MCF 10A (cell line): ENCODE measurements at regions not wholly inside any gene's neighbourhood (a gene's known extent, or its start where the extent isn't known, plus 50 kb on each side); places are given as distances from the start of the nearest gene placed in this dataset.
"Not testable (repeated sequence)": the region's sequence is repeated elsewhere in the genome, so short reads cannot be mapped to it uniquely, and the experiment has no call there.

Source experiments
- BruUV-seq: library from RNA; stranded (reverse); fragments of 400-500 nt; replicated peaks from 2 replicates; lab custom pipeline; 2021; lab: Mats Ljungman, UMichigan
- CTCF ChIA-PET: fragments of 300-600 bp; sonication (Branson Sonifier 250); formaldehyde crosslinking; extraction: SDS; loops from one replicate; lab custom pipeline; 2021; ENCODE audit warnings: antibody characterized with exemption, inconsistent platforms; lab: Yijun Ruan, JAX
- POLR2A ChIA-PET: fragments of 300-600, 350-650 bp; sonication (Branson Sonifier 250); formaldehyde crosslinking; extraction: SDS; loops from one replicate; lab custom pipeline; 2020; ENCODE audit warnings: antibody characterized with exemption, inconsistent platforms; lab: Yijun Ruan, JAX
- DNase-seq: peaks from one replicate; pipeline ENCODE4 v3.0.0-alpha.2; 2018; ENCODE audit not compliant: unreplicated experiment
- H3K27ac Mint-ChIP-seq: one replicate; pipeline ENCODE4 v1.8.0; 2022; ENCODE audit warnings: mild to moderate bottlenecking, low read depth, mixed read lengths; ENCODE audit not compliant: unreplicated experiment
- H3K27me3 Mint-ChIP-seq: one replicate; pipeline ENCODE4 v1.8.0; 2022; ENCODE audit warnings: mixed read lengths; ENCODE audit not compliant: insufficient read depth, unreplicated experiment
- H3K36me3 Mint-ChIP-seq: one replicate; pipeline ENCODE4 v1.8.0; 2022; ENCODE audit warnings: mild to moderate bottlenecking, moderate library complexity, mixed read lengths; ENCODE audit not compliant: insufficient read depth, unreplicated experiment
- H3K4me1 Mint-ChIP-seq: one replicate; pipeline ENCODE4 v1.8.0; 2022; ENCODE audit warnings: mixed read lengths; ENCODE audit not compliant: insufficient read depth, unreplicated experiment
- H3K4me3 Mint-ChIP-seq: one replicate; pipeline ENCODE4 v1.8.0; 2022; ENCODE audit warnings: mild to moderate bottlenecking, moderate library complexity, mixed read lengths; ENCODE audit not compliant: unreplicated experiment
- H3K9me3 Mint-ChIP-seq: one replicate; pipeline ENCODE4 v1.8.0; 2022; ENCODE audit warnings: mixed read lengths; ENCODE audit not compliant: unreplicated experiment
- intact Hi-C: fragments of 100-400 bp; cut with micrococcal nuclease; formaldehyde crosslinking; loops from 2 replicates; pipeline ENCODE4 v1.14.1; 2022

DNA sequence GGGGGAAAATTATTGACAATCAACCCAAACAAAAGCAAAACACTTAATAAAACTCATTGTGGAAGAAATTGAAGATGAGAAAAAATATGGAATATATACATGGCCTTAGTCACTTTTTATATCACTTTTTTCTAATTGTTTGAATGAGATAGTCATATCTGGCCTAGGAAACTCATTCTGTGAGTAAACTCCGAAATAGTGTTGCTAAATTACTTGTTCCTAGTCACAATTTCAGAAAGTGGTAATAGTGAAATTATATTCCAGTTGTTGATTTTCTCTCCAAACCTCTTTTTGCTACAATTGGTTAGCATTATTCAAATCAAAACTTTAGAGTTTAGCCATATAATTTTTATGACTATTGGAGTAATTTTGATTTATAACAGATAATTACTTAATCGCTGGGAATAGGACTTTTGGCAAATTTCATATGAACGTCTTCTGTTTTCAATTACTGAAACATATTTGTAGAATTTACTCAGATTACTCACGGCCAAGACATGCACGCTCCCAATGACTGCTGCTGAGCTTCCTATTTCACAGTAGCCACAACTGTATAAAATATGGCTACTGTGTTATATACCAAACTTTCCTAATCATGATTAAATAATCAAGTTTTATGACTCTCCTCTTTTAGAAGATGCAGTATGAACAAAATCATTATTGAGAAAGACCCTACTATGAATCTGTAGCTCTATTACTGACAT lies 199.7 kb upstream of the ZNF322 start:
- H3K36me3 Mint-ChIP-seq, H3K4me1 Mint-ChIP-seq, POLR2A ChIA-PET, H3K27ac Mint-ChIP-seq, H3K4me3 Mint-ChIP-seq, BruUV-seq, intact Hi-C loops, H3K9me3 Mint-ChIP-seq, DNase-seq, H3K27me3 Mint-ChIP-seq, CTCF ChIA-PET: not testable (repeated sequence)

DNA sequence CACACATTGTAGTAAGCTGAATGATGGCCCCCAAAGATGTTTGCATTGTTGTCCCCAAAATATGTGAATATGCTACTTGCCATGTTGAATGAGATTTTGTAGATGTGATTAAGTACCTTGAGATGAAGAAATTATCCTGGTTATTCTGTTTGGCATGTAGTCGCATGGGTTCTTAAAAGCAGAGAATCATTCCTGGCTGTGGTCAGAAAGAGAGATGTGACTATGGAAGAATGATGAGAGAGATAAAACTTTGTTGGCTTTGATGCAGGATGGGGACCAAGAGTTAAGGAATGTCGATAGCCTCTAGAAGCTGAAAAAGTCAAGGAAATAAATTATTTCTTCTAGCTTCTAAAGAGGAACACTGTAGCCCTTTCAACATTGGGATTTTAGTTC lies 200.2 kb upstream of the ZNF322 start:
- H3K9me3 Mint-ChIP-seq, H3K27me3 Mint-ChIP-seq, H3K27ac Mint-ChIP-seq, CTCF ChIA-PET, DNase-seq, POLR2A ChIA-PET, H3K36me3 Mint-ChIP-seq, BruUV-seq, H3K4me3 Mint-ChIP-seq, intact Hi-C loops, H3K4me1 Mint-ChIP-seq: not testable (repeated sequence)

DNA sequence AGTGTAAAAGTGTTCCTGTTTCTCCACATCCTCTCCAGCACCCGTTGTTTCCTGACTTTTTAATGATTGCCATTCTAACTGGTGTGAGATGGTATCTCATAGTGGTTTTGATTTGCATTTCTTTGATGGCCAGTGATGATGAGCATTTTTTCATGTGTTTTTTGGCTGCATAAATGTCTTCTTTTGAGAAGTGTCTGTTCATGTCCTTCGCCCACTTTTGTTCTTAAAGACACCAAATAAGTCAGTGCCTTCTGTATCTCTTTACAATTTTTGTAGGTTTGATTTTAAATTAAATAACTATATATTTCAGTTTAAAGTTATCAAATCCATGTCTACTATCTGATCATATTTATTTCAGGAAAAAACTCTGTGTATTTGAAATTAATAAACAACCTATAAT lies 202.4 kb upstream of the ZNF322 start:
- H3K36me3 Mint-ChIP-seq, CTCF ChIA-PET, H3K9me3 Mint-ChIP-seq, POLR2A ChIA-PET, DNase-seq, H3K4me3 Mint-ChIP-seq, H3K27ac Mint-ChIP-seq, intact Hi-C loops, H3K27me3 Mint-ChIP-seq, H3K4me1 Mint-ChIP-seq, BruUV-seq: not testable (repeated sequence)

DNA sequence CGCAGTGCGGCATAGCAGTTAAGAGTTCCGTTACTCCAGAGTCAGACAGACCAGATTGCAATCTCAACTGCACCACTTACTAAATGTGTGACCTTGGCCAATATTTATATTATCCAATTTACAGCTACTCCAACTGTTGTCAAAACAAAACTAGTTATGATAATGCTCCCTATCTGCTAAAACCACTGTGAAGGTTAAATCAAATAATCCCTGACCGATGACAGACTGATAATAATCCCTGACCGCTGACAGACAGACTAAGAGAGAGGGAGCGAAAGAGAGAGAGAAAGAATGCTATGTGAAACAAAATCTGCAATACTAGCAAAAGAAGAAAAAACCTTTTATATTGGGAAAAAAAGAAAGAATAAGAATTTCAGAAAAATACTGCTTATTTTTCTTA lies 204.1 kb upstream of the ZNF322 start:
- H3K36me3 Mint-ChIP-seq, DNase-seq, H3K4me1 Mint-ChIP-seq, H3K4me3 Mint-ChIP-seq, POLR2A ChIA-PET, H3K27ac Mint-ChIP-seq, H3K27me3 Mint-ChIP-seq, CTCF ChIA-PET, BruUV-seq, H3K9me3 Mint-ChIP-seq, intact Hi-C loops: not testable (repeated sequence)

DNA sequence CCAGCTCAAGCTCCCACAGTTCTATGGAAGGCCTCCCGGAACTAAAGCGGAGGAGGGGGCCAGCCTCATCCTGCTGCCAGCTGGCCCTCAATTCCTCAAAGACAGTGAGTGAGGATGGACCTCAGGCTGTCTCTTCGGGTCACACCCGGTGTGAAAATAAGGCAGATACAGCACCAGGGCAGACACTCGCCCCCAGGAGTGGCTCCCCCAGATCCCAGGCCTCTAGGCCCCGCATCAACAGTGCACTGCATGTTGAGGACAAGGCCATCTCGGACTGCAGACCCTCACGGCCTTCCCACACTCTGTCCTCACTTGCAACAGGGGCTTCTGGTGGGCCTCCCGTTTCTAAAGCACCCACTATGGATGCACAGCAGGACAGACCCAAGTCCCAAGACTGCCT lies 239.2 kb upstream of the ZNF322 start:
- H3K9me3 Mint-ChIP-seq, POLR2A ChIA-PET, BruUV-seq, intact Hi-C loops, H3K4me1 Mint-ChIP-seq, DNase-seq, CTCF ChIA-PET, H3K4me3 Mint-ChIP-seq, H3K27me3 Mint-ChIP-seq, H3K27ac Mint-ChIP-seq, H3K36me3 Mint-ChIP-seq: not testable (repeated sequence)

DNA sequence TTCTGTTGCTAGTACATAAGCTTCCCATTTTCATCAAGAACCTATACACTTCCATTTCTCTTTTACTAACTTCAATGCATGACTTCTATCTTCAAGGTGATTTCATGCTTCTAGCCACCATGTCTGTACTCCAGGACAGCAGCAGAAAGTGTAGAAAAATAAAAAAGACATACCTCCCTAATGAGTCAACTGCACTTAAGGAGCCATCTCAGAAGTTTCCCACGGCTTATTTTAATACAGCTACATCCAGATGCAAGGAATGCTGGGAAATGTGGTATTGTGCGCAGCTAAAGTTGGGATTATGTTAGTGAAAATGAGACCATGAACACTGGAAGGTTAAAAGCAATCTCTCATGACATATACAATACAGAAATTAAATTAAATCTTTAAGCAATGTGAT lies 264.7 kb upstream of the ZNF322 start:
- H3K27ac Mint-ChIP-seq, H3K36me3 Mint-ChIP-seq, BruUV-seq, H3K4me1 Mint-ChIP-seq, POLR2A ChIA-PET, intact Hi-C loops, CTCF ChIA-PET, H3K27me3 Mint-ChIP-seq, H3K9me3 Mint-ChIP-seq, H3K4me3 Mint-ChIP-seq: not testable (repeated sequence)
- DNase-seq, result peak; percentile 4

DNA sequence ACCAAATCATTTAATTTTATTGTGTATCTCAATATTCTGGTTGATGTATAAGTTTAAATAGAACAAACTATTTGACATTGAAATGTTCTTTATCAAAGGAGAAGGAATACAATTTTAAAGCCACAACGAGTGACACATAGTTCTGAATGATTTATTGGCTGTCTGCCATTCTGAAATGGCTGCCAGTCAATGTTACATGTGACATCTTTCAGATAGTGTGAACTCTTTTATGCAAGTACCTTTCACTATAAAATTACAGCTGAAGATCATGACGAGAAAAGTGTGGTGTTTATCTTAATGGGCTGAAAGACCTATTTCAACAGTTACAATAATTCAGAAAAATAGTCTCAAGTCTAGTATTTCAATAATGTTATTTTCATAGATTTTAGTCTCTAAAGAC lies 268.6 kb upstream of the ZNF322 start:
- H3K9me3 Mint-ChIP-seq, POLR2A ChIA-PET, CTCF ChIA-PET, H3K27ac Mint-ChIP-seq, H3K4me1 Mint-ChIP-seq, DNase-seq, H3K27me3 Mint-ChIP-seq, H3K4me3 Mint-ChIP-seq, BruUV-seq, intact Hi-C loops, H3K36me3 Mint-ChIP-seq: not testable (repeated sequence)

DNA sequence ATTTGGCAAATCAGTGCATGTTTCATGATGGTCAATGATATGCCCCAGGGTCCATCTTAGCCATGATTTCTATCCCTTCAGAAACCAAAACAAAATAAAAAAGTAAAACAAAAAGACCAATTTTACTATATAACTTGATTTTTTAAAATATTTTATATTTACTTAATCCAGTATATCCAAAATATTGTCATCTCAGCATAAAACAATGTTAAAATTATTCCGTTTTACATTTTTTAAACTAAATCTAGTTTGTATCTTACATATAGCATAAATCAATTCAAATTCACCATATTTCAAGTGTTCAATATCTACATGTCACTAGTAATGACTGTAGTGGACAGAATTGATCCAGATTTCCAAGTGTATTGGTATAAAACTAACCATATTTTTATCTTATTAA lies 277.7 kb upstream of the ZNF322 start:
- H3K36me3 Mint-ChIP-seq, BruUV-seq, POLR2A ChIA-PET, H3K27me3 Mint-ChIP-seq, DNase-seq, H3K27ac Mint-ChIP-seq, H3K9me3 Mint-ChIP-seq, H3K4me3 Mint-ChIP-seq, intact Hi-C loops, H3K4me1 Mint-ChIP-seq, CTCF ChIA-PET: not testable (repeated sequence)

DNA sequence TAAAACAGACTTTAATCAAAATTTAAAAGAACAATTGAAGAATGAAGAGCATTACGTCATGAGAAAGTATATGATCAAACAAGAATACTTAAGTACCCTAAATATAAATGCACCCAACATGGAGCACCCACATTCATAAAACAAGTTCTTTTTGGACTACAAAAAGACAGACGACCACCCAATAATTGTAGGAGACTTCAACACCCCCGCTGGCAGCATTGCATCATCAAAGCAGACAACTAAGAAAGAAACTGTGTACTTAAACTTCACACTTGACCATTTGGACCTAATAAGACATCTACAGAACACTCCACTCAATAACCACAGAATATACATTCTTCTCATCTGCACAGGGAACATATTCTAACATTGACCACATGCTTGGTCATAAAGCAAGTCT lies 291.7 kb upstream of the ZNF322 start:
- H3K4me1 Mint-ChIP-seq, POLR2A ChIA-PET, H3K9me3 Mint-ChIP-seq, H3K27me3 Mint-ChIP-seq, H3K36me3 Mint-ChIP-seq, BruUV-seq, CTCF ChIA-PET, H3K27ac Mint-ChIP-seq, intact Hi-C loops, DNase-seq, H3K4me3 Mint-ChIP-seq: not testable (repeated sequence)
